Astrocyte (in vitro differentiated cells and primary cell): ENCODE measurements at regions not wholly inside any gene's neighbourhood (a gene's known extent, or its start where the extent isn't known, plus 50 kb on each side); places are given as distances from the start of the nearest gene placed in this dataset.

Experiments
- DNase-seq: peaks from one replicate; pipeline ENCODE4 v3.0.0-alpha.2; 2010; ENCODE audit warnings: low read depth
- FAIRE-seq: peaks from 2 replicates; lab custom pipeline; 2011; peaks lifted over from hg19 to GRCh38; lab: Jason Lieb, UNC
- H2AFZ ChIP-seq: 2 replicates; pipeline ENCODE4 v1.6.0; 2012; ENCODE audit warnings: low read depth, low read length, inconsistent platforms
- H3K27ac ChIP-seq: 2 replicates; pipeline ENCODE4 v1.5.1; 2011; ENCODE audit warnings: low read depth, low read length, inconsistent platforms
- H3K27me3 ChIP-seq: 2 replicates; pipeline ENCODE4 v1.6.0; 2011; ENCODE audit warnings: low read length, inconsistent platforms; ENCODE audit not compliant: insufficient read depth
- H3K36me3 ChIP-seq: 2 replicates; pipeline ENCODE4 v1.5.1; 2011; ENCODE audit warnings: low read length, inconsistent platforms; ENCODE audit not compliant: insufficient read depth
- H3K4me1 ChIP-seq: 2 replicates; pipeline ENCODE4 v1.5.1; 2011; ENCODE audit warnings: low read length, inconsistent platforms; ENCODE audit not compliant: insufficient read depth
- H3K4me2 ChIP-seq: 2 replicates; pipeline ENCODE4 v1.6.0; 2012; ENCODE audit warnings: low read length, inconsistent platforms
- H3K4me3 ChIP-seq: 2 replicates; pipeline ENCODE4 v1.5.1; 2011; ENCODE audit warnings: low read depth, mild to moderate bottlenecking, low read length, inconsistent platforms; ENCODE audit not compliant: insufficient read depth
- H3K79me2 ChIP-seq: 2 replicates; pipeline ENCODE4 v1.6.0; 2012; ENCODE audit warnings: mild to moderate bottlenecking, low read length, inconsistent platforms; ENCODE audit not compliant: insufficient read depth
- H3K9ac ChIP-seq: 2 replicates; pipeline ENCODE4 v1.6.0; 2012; ENCODE audit warnings: mild to moderate bottlenecking, low read length, inconsistent platforms
- H3K9me3 ChIP-seq: 2 replicates; pipeline ENCODE4 v1.5.1; 2012; ENCODE audit warnings: low read depth, mild to moderate bottlenecking, low read length, inconsistent platforms; ENCODE audit not compliant: insufficient read depth
- H4K20me1 ChIP-seq: 2 replicates; pipeline ENCODE4 v1.6.0; 2012; ENCODE audit warnings: low read length, inconsistent platforms; ENCODE audit not compliant: insufficient read depth
- H3K27ac Mint-ChIP-seq: one replicate; pipeline ENCODE4 v1.8.0; 2021; ENCODE audit warnings: mild to moderate bottlenecking, mixed read lengths; ENCODE audit not compliant: unreplicated experiment
- H3K27me3 Mint-ChIP-seq: one replicate; pipeline ENCODE4 v1.8.0; 2021; ENCODE audit warnings: low read depth, mixed read lengths; ENCODE audit not compliant: unreplicated experiment
- H3K36me3 Mint-ChIP-seq: one replicate; pipeline ENCODE4 v1.8.0; 2021; ENCODE audit warnings: low read depth, mixed read lengths; ENCODE audit not compliant: unreplicated experiment
- H3K4me1 Mint-ChIP-seq: one replicate; pipeline ENCODE4 v1.8.0; 2021; ENCODE audit warnings: low read depth, mixed read lengths; ENCODE audit not compliant: unreplicated experiment
- H3K4me3 Mint-ChIP-seq: one replicate; pipeline ENCODE4 v1.8.0; 2021; ENCODE audit warnings: mild to moderate bottlenecking, moderate library complexity, mixed read lengths; ENCODE audit not compliant: unreplicated experiment
- H3K9me3 Mint-ChIP-seq: one replicate; pipeline ENCODE4 v1.8.0; 2021; ENCODE audit warnings: mild to moderate bottlenecking, mixed read lengths; ENCODE audit not compliant: unreplicated experiment
- CTCF ChIP-seq: IDR thresholded peaks from 2 replicates; pipeline ENCODE4 v1.5.1; 2011; ENCODE audit warnings: low read depth, mild to moderate bottlenecking, inconsistent platforms, low read length, moderate library complexity; ENCODE audit not compliant: insufficient read depth
- EZH2 ChIP-seq: IDR thresholded peaks from 2 replicates; pipeline ENCODE4 v1.6.1; 2012; ENCODE audit warnings: mild to moderate bottlenecking, low read length, inconsistent platforms; ENCODE audit not compliant: insufficient read depth

GRCh38 chr7:36039671-36040070, 113.4 kb upstream of the EEPD1 start:
- H3K4me3 Mint-ChIP-seq: no peak overlapping the region
- Histone ChIP-seq H3K79me2 (no peaks in the 10 kb centered on the region), H3K4me1 (peaks cover 12% of the 10 kb centered on the region), H3K4me2 (no peak overlapping the region), H3K36me3 (no peaks in the 10 kb centered on the region), H2AFZ (no peak overlapping the region), H3K27me3 (no peaks in the 10 kb centered on the region), H3K27ac (no peak overlapping the region), H4K20me1 (no peaks in the 10 kb centered on the region), H3K9ac (no peak overlapping the region), H3K9me3 (no peaks in the 10 kb centered on the region), H3K4me3 (no peak overlapping the region)
- no peak overlapping the region for H3K27ac Mint-ChIP-seq
- DNase-seq (no peak), FAIRE-seq (no peak)
- no peaks in the 10 kb centered on the region for H3K36me3 Mint-ChIP-seq
- H3K27me3 Mint-ChIP-seq: peaks cover 6% of the 10 kb centered on the region
- H3K4me1 Mint-ChIP-seq: peaks cover 21% of the 10 kb centered on the region
- peaks cover 4% of the 10 kb centered on the region for H3K9me3 Mint-ChIP-seq
- no peak for TF ChIP-seq CTCF

GRCh38 chr7:36040679-36041078, 112.4 kb upstream of the EEPD1 start:
- H3K4me3 ChIP-seq: no peak overlapping the region
- peaks cover 12% of the 10 kb centered on the region for H3K4me1 ChIP-seq
- Mint-ChIP-seq H3K9me3 (peaks cover 4% of the 10 kb centered on the region), H3K36me3 (no peaks in the 10 kb centered on the region), H3K4me3 (no peak overlapping the region), H3K27ac (no peak overlapping the region), H3K27me3 (peaks cover 6% of the 10 kb centered on the region), H3K4me1 (peaks cover 21% of the 10 kb centered on the region)
- no peaks in the 10 kb centered on the region for H3K27me3 ChIP-seq
- H3K36me3 ChIP-seq: no peaks in the 10 kb centered on the region
- H3K79me2 ChIP-seq: no peaks in the 10 kb centered on the region
- H2AFZ ChIP-seq: no peak overlapping the region
- H3K4me2 ChIP-seq: no peak overlapping the region
- TF ChIP-seq CTCF (no peak), EZH2 (no peak)
- DNase-seq (peak; percentile 50), FAIRE-seq (no peak)
- no peaks in the 10 kb centered on the region for H4K20me1 ChIP-seq
- no peak overlapping the region for H3K9ac ChIP-seq
- H3K27ac ChIP-seq: no peak overlapping the region
- no peaks in the 10 kb centered on the region for H3K9me3 ChIP-seq

- DNase-seq (no peak), FAIRE-seq (no peak)
- Histone ChIP-seq H3K27me3 (no peaks in the 10 kb centered on the region), H3K36me3 (no peaks in the 10 kb centered on the region), H4K20me1 (no peaks in the 10 kb centered on the region), H3K9me3 (no peaks in the 10 kb centered on the region), H3K27ac (no peak overlapping the region), H3K4me3 (no peak overlapping the region), H3K79me2 (no peaks in the 10 kb centered on the region), H3K4me2 (no peak overlapping the region), H2AFZ (no peak overlapping the region), H3K9ac (no peak overlapping the region), H3K4me1 (peaks cover 14% of the 10 kb centered on the region)
- Mint-ChIP-seq H3K9me3 (peaks cover 4% of the 10 kb centered on the region), H3K4me1 (peaks cover 16% of the 10 kb centered on the region), H3K4me3 (no peak overlapping the region), H3K27me3 (peaks cover 6% of the 10 kb centered on the region), H3K27ac (no peak overlapping the region), H3K36me3 (no peaks in the 10 kb centered on the region)
- TF ChIP-seq CTCF (no peak), EZH2 (no peak)
Measured at GRCh38 chr7:36044101-36044892, 108.8 kb upstream of the EEPD1 start.
